HL-60 (cell line): ENCODE measurements at regions not wholly inside any gene's neighbourhood (a gene's known extent, or its start where the extent isn't known, plus 50 kb on each side); places are given as distances from the start of the nearest gene placed in this dataset.
"Not testable (repeated sequence)": the region's sequence is repeated elsewhere in the genome, so short reads cannot be mapped to it uniquely, and the experiment has no call there.

Experiments
- DNase-seq, 2 experiments: peaks; one replicate each; pipeline ENCODE4 v3.0.0-alpha.2; 2010 to 2020; ENCODE audit warnings: low read depth in 1 of 2, low spot score in 1 of 2
- H3K27ac ChIP-seq: fragments of 250-450 bp; sonication (Bioruptor Pico); replicated peaks from 2 replicates; pipeline ENCODE4 v1.5.1; 2020; ENCODE audit warnings: mild to moderate bottlenecking, moderate library complexity
- H3K27me3 ChIP-seq: fragments of 250-450 bp; sonication (Bioruptor Pico); 2 replicates; pipeline ENCODE4 v1.5.1; 2021; ENCODE audit warnings: mild to moderate bottlenecking, moderate library complexity; ENCODE audit not compliant: insufficient read depth, poor library complexity, severe bottlenecking
- H3K4me3 ChIP-seq: replicated peaks from 2 replicates; pipeline ENCODE4 v1.5.1; 2011; ENCODE audit warnings: mild to moderate bottlenecking, control low read depth, low read length; ENCODE audit not compliant: insufficient read depth
- CTCF ChIP-seq: IDR thresholded peaks from one replicate; pipeline ENCODE4 v1.5.1; 2011; ENCODE audit warnings: low read length, control low read depth, inconsistent platforms; ENCODE audit not compliant: insufficient read depth
- GABPA ChIP-seq: IDR thresholded peaks from 2 replicates; pipeline ENCODE4 v1.6.1; 2012; ENCODE audit warnings: low read depth
- POLR2AphosphoS5 ChIP-seq: IDR thresholded peaks from 2 replicates; pipeline ENCODE4 v1.6.1; 2012; ENCODE audit warnings: low read depth
- REST ChIP-seq: IDR thresholded peaks from 2 replicates; pipeline ENCODE4 v1.6.1; 2012; ENCODE audit warnings: low read depth; ENCODE audit not compliant: insufficient replicate concordance
- SPI1 ChIP-seq: IDR thresholded peaks from 2 replicates; pipeline ENCODE4 v1.6.1; 2012; ENCODE audit warnings: low read depth, mild to moderate bottlenecking, borderline replicate concordance

DNA sequence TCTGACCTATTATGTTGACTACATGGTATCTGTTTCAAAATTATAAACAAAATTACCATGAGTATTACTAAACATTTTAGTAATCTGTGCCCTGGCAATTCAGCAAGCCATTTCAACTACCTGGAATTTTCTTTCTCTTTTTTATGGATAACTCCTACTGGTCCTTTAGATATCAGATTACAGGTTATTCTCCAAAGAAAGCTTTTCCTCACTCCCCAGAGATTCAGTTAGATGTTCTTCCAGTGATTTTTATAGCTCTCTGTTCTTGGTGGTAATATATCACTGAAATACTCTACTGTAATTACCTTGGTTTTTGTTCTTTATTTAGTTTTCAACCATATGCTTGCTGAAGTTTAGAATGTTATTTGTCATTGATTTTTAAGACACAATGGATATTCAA, 930.2 kb upstream of the FOXG1 start:
- DNase-seq, result no peak
- no peak overlapping the region for H3K4me3 ChIP-seq
- H3K27me3 ChIP-seq, result no peaks in the 10 kb centered on the region
- no peak overlapping the region for H3K27ac ChIP-seq
- TF ChIP-seq REST, result no peak
- no peak for TF ChIP-seq SPI1
- TF ChIP-seq POLR2AphosphoS5, result no peak
- no peak for TF ChIP-seq CTCF
- no peak for TF ChIP-seq GABPA

DNA sequence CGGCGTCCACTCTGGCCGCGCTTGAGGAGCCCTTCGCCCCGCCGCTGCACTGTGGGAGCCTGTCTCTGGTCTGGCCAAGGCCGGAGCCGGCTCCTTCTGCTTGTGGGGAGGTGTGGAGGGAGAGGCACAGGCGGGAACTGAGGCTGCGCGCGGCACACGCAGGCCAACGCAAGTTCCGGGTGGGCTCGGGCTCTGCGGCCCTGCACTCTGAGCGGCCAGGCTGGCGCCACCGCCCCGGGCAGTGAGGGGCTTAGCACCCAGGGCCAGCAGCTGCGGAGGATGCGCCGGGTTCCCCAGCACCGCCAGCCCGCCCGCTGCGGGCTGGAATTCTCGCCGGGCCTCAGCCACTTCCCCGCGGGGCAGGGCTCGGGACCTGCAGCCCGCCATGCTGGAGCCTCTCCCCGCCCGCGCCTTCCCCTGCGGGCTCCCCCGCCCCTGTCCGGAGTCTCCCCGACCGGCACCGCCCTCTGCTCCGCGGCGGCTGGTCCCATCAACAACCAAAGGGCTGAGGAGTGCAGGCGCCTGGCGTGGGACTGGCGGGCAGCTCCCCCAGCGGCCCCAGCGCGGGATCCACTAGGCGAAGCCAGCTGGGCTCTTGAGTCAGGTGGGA, 921.2 kb upstream of the FOXG1 start:
- no peak for DNase-seq
- Histone ChIP-seq H3K27ac (no peak overlapping the region), H3K27me3 (no peaks in the 10 kb centered on the region), H3K4me3 (no peak overlapping the region)
- TF ChIP-seq SPI1 (no peak), GABPA (no peak), REST (no peak), POLR2AphosphoS5 (no peak), CTCF (no peak)

GRCh38 chr14:27845902-27846301, 920.7 kb upstream of the FOXG1 start:
- TF ChIP-seq CTCF (no peak), SPI1 (no peak), POLR2AphosphoS5 (no peak), REST (no peak), GABPA (no peak)
- DNase-seq, result no peak
- Histone ChIP-seq H3K27me3 (no peaks in the 10 kb centered on the region), H3K4me3 (no peak overlapping the region), H3K27ac (no peak overlapping the region)

- H3K27ac ChIP-seq, H3K4me3 ChIP-seq, DNase-seq, H3K27me3 ChIP-seq: not testable (repeated sequence)
Measured at GRCh38 chr14:27847480-27847879, 919.1 kb upstream of the FOXG1 start.

GRCh38 chr14:27849193-27849592, 917.4 kb upstream of the FOXG1 start:
- H3K27me3 ChIP-seq, DNase-seq, H3K27ac ChIP-seq, H3K4me3 ChIP-seq: not testable (repeated sequence)
